ENCODE measurements at regions not wholly inside any gene's neighbourhood (a gene's known extent, or its start where the extent isn't known, plus 50 kb on each side); places are given as distances from the start of the nearest gene placed in this dataset.

DNA sequence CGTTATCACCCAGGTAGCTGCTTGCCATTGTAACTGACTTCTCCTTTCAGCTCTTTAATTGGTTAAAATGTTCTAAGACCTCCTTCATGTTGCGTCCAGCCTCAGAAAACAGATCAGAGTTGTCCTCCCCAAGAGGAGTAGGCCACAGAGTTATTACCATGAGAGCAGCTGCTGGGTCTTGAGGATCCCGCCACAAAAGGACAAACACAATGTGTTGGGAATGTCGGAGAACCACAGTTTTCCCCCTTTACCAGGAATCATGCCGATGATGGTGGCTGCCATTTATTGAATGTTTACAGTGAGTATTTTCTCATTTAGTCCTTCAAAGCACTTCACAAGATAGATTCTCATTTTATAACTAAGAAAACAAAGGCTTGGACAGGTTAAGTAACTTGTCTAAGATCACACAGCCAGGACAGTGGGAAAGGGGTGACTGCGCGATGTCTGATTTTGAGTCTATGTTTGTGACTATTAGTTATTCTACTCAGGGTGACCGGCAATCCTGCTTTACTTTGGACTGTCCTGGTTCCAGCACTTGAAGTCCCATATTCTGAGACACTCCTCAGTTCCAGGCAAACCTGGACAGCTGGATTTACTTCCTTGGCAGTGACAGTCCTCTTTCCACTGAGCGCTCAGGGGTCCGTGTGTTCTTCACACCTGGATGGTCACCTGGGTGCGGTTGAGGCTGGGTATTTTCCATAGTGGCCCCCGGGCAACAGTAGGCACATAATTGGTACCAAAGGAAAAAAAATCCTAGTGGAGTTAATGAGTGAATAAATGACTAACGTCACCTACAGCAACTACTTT lies 93.6 kb downstream of the LIPG start:
- DNase-seq: no peak

DNA sequence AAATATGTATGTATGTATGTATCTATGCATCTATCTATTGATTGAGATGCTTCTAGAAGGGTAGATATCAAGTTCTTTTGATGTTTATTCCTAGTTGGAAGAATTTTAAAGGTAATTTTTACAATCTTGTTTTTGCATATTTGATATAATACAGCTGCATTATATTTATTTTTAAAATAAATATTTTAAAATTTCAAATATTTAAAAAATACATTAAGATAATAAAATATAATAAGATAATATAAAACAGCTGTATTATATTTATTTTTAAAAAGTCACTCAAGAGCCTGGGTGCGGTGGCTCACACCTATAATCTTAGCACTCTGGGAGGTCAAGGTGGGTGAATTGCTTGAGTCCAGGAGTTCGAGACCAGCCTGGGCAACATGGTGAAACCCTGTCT lies 92.5 kb downstream of the LIPG start:
- DNase-seq: no peak

DNA sequence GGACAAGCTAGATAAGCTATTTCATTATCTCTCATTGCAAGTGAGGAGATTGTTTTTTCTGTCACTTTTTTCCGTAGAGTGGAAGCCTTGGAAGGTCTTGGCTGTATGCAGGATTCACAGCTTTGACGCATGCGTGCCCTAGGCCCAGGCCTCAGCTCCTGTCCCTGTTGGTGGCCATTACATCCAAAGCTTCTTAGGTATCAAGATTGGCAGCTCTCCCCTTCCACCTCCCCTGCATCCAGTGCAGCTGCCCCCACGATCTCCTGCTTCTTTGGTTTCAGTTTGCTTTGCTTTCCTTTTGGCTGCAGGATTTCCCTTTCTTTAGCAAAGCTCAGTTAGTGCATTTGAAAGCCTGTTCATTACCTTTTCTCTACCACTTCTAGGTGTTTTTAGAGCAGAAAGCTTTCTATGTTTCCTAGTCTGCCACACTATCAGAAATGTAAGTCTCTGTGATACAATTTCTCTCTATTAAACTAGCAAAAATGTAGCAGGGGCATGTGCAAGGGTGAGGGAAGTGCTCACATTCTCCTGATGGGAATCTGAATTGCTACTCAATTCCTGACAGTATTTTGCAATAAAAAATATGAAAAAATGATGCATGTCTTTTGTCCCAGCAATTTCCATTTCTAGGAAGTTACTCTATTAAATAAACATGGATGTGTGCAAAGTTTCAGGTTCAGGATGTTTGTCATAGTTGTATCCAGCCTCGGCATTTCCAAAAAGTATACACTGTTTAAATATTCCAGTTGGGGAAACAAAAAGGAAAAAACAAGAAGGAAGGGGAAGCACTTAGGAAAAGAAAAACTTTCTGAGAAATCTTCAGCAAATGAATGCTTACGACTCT lies 91.2 kb downstream of the LIPG start:
- DNase-seq: no peak

DNA sequence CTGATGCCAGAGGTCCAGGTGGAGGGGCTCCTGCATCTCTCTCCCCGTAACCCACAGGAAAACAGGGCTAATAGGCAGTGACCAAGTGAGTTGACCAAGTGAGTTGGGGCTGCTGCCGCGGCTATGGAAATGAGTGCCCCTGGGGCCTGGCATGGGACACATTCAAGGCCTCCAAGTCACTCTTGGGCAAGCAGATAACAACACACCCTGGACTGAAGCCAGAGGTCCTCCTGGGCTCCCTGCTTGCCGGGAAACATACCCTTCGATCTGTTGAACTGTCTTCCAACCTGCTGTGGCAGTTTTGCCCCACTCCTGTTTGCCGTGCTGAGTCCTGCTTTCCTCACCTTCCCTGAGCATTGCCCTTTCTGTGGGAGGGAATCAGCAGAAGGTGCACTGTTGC lies 89.2 kb downstream of the LIPG start:
- DNase-seq: no peak

DNA sequence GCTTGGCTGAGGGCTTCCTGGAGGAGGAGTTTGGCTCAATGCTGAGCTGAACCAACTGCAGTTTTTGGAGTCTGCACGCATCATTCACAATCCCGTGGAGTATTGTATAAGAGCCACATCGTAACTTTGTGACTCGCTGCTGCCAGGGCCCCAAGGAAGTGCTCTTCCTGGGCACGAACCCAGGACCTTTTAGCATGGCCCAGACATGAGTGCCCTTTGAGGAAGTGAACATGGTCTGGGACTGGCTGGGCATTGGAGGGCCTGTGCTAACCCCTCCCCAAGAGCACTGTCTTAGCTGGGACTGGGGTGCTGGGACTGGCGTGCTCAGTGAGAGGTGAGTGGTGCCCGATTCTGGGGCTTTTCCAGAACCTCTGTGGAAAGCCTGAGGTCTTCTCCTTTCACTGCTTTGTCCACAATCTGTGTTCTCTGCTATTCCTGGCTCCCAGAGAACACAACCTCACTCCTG lies 88.6 kb downstream of the LIPG start:
- no peak for DNase-seq

DNA sequence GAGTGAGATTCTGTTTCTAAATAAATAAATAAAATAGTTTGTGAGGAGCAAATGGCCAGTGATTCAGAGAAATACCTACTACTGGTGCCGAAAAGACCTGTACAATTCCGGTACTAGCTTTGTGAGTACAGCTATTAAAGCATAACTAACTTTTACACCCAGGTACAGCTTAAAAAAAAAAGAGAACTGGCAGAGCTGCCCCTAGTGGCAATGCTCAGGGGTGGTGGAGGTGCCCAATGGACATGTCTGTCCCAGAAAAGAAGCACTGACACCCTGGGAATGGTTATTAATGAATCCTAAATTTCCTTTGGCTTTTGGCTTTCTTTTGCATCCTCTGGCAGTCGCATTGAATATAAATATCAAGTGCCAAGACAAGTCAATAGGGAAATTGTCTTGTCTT lies 87.0 kb downstream of the LIPG start:
- no peak for DNase-seq

Data from SHP77 (cell line).